Liver (tissue), 3 donors: ENCODE measurements at regions not wholly inside any gene's neighbourhood (a gene's known extent, or its start where the extent isn't known, plus 50 kb on each side); places are given as distances from the start of the nearest gene placed in this dataset.

Source experiments
- HNF4G ChIP-seq: IDR thresholded peaks from 2 replicates; pipeline ENCODE4 v1.6.1; 2016; ENCODE audit warnings: antibody characterized with exemption
- RAD21 ChIP-seq, 2 donors: IDR thresholded peaks; 2 replicates each; pipeline ENCODE4 v1.6.1; 2016; ENCODE audit warnings: antibody characterized with exemption in 2 of 2, mild to moderate bottlenecking in 2 of 2
- REST ChIP-seq: IDR thresholded peaks from 2 replicates; pipeline ENCODE4 v1.6.1; 2016; ENCODE audit warnings: antibody characterized with exemption, mild to moderate bottlenecking
- TF ChIP-seq, protein P1 (sequence below): fragments of 150-350 bp; IDR thresholded peaks from 2 replicates; pipeline ENCODE4 v1.5.1; 2017; ENCODE audit warnings: improper control_type of control experiment, low read depth, low read length; ENCODE audit not compliant: missing input control
- donor health status: healthy.
- donor health status: healthy.

- TF ChIP-seq, protein P1, sequence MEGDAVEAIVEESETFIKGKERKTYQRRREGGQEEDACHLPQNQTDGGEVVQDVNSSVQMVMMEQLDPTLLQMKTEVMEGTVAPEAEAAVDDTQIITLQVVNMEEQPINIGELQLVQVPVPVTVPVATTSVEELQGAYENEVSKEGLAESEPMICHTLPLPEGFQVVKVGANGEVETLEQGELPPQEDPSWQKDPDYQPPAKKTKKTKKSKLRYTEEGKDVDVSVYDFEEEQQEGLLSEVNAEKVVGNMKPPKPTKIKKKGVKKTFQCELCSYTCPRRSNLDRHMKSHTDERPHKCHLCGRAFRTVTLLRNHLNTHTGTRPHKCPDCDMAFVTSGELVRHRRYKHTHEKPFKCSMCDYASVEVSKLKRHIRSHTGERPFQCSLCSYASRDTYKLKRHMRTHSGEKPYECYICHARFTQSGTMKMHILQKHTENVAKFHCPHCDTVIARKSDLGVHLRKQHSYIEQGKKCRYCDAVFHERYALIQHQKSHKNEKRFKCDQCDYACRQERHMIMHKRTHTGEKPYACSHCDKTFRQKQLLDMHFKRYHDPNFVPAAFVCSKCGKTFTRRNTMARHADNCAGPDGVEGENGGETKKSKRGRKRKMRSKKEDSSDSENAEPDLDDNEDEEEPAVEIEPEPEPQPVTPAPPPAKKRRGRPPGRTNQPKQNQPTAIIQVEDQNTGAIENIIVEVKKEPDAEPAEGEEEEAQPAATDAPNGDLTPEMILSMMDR, result no peak
- TF ChIP-seq REST (no peak), HNF4G (no peak), RAD21 (IDR thresholded peaks at IDR 0.05) (no peak)
Measured at GRCh38 chr3:89025185-89025584, 82.2 kb upstream of the EPHA3 start.
